WTC11 (cell line): ENCODE measurements at regions not wholly inside any gene's neighbourhood (a gene's known extent, or its start where the extent isn't known, plus 50 kb on each side); places are given as distances from the start of the nearest gene placed in this dataset.

ENCODE experiments used
- ATAC-seq: fragments of 200-7000 bp; cut with Tn5 transposase; 2 replicates; pipeline ENCODE4 v1.10.0; 2021; ENCODE audit warnings: mild to moderate bottlenecking, moderate library complexity
- CTCF ChIA-PET: fragments of 300-600 bp; sonication (Branson Sonifier 250); formaldehyde crosslinking; loops from one replicate; lab custom pipeline; 2021; ENCODE audit warnings: antibody characterized with exemption; lab: Charles Lee
- POLR2A ChIA-PET: fragments of 350-600 bp; sonication (Branson Sonifier 250); formaldehyde crosslinking; loops from one replicate; lab custom pipeline; 2021; ENCODE audit warnings: antibody characterized with exemption; lab: Charles Lee
- DNase-seq: peaks from one replicate; pipeline ENCODE4 v3.0.0; 2021; ENCODE audit warnings: low spot score
- H3K27ac Mint-ChIP-seq: 2 replicates; pipeline ENCODE4 v1.8.0; 2021; ENCODE audit warnings: mixed read lengths
- H3K27me3 Mint-ChIP-seq: 2 replicates; pipeline ENCODE4 v1.8.0; 2021; ENCODE audit warnings: low read depth, mild to moderate bottlenecking, moderate library complexity, mixed read lengths
- H3K36me3 Mint-ChIP-seq: 2 replicates; pipeline ENCODE4 v1.8.0; 2021; ENCODE audit warnings: mixed read lengths
- H3K4me1 Mint-ChIP-seq: 2 replicates; pipeline ENCODE4 v1.8.0; 2022; ENCODE audit warnings: mixed read lengths
- H3K4me3 Mint-ChIP-seq: 2 replicates; pipeline ENCODE4 v1.8.0; 2021; ENCODE audit warnings: mild to moderate bottlenecking, moderate library complexity, mixed read lengths
- H3K9me3 Mint-ChIP-seq: 2 replicates; pipeline ENCODE4 v1.8.0; 2021; ENCODE audit warnings: mixed read lengths
- ATF6 ChIP-seq: sonication (generic); formaldehyde crosslinking; IDR thresholded peaks from 2 replicates; pipeline ENCODE4 v1.8.1; 2023; ENCODE audit warnings: mild to moderate bottlenecking, missing genetic modification reagents
- CDX4 ChIP-seq: fragments of 250-450 bp; sonication (Bioruptor Pico); IDR thresholded peaks from 2 replicates; pipeline ENCODE4 v1.9.0; 2021; ENCODE audit warnings: moderate library complexity, mild to moderate bottlenecking, inconsistent platforms, borderline replicate concordance
- CREB1 ChIP-seq: sonication (generic); formaldehyde crosslinking; IDR thresholded peaks from 2 replicates; pipeline ENCODE4 v1.8.0; 2023; ENCODE audit warnings: mild to moderate bottlenecking, missing genetic modification reagents
- CREM ChIP-seq: sonication (generic); formaldehyde crosslinking; IDR thresholded peaks from 2 replicates; pipeline ENCODE4 v1.8.1; 2022; ENCODE audit warnings: mild to moderate bottlenecking, missing genetic modification reagents, moderate library complexity
- E2F1 ChIP-seq: sonication (generic); formaldehyde crosslinking; IDR thresholded peaks from 2 replicates; pipeline ENCODE4 v1.8.0; 2022; ENCODE audit warnings: mild to moderate bottlenecking, missing genetic modification reagents
- ELF4 ChIP-seq: sonication (generic); formaldehyde crosslinking; IDR thresholded peaks from 2 replicates; pipeline ENCODE4 v1.8.1; 2022; ENCODE audit warnings: low read depth, mild to moderate bottlenecking, moderate library complexity, missing genetic modification reagents
- EMX1 ChIP-seq: fragments of 250-450 bp; sonication (Bioruptor Pico); IDR thresholded peaks from 2 replicates; pipeline ENCODE4 v1.8.0; 2021; ENCODE audit warnings: mild to moderate bottlenecking
- GRHL2 ChIP-seq: fragments of 250-450 bp; sonication (Bioruptor Pico); IDR thresholded peaks from 2 replicates; pipeline ENCODE4 v1.8.0; 2022; ENCODE audit warnings: mild to moderate bottlenecking, moderate library complexity; ENCODE audit not compliant: insufficient replicate concordance, severe bottlenecking
- HMGA2 ChIP-seq: fragments of 250-450 bp; sonication (Bioruptor Pico); IDR thresholded peaks from 2 replicates; pipeline ENCODE4 v1.4.0; 2021; ENCODE audit warnings: mild to moderate bottlenecking, moderate library complexity
- JUN ChIP-seq: sonication (generic); formaldehyde crosslinking; IDR thresholded peaks from 2 replicates; pipeline ENCODE4 v1.8.0; 2023; ENCODE audit warnings: mild to moderate bottlenecking, missing genetic modification reagents
- KAT7 ChIP-seq: sonication (generic); formaldehyde crosslinking; IDR thresholded peaks from 2 replicates; pipeline ENCODE4 v1.8.1; 2023; ENCODE audit warnings: missing genetic modification reagents, mild to moderate bottlenecking, borderline replicate concordance
- MLX ChIP-seq: sonication (generic); formaldehyde crosslinking; IDR thresholded peaks from 2 replicates; pipeline ENCODE4 v1.8.1; 2023; ENCODE audit warnings: mild to moderate bottlenecking, missing genetic modification reagents, moderate library complexity
- NR2C2 ChIP-seq: sonication (generic); formaldehyde crosslinking; IDR thresholded peaks from 2 replicates; pipeline ENCODE4 v1.8.0; 2022; ENCODE audit warnings: mild to moderate bottlenecking, missing genetic modification reagents
- OVOL2 ChIP-seq: fragments of 250-450 bp; sonication (Bioruptor Pico); IDR thresholded peaks from 2 replicates; pipeline ENCODE4 v1.9.0; 2021; ENCODE audit warnings: mild to moderate bottlenecking, borderline replicate concordance
- PREB ChIP-seq: sonication (generic); formaldehyde crosslinking; IDR thresholded peaks from 2 replicates; pipeline ENCODE4 v1.8.1; 2022; ENCODE audit warnings: mild to moderate bottlenecking, missing genetic modification reagents, moderate library complexity, borderline replicate concordance
- PRRX2 ChIP-seq: fragments of 250-450 bp; sonication (Bioruptor Pico); IDR thresholded peaks from 2 replicates; pipeline ENCODE4 v1.8.0; 2021; ENCODE audit warnings: mild to moderate bottlenecking
- TP53 ChIP-seq: sonication (generic); formaldehyde crosslinking; IDR thresholded peaks from 2 replicates; pipeline ENCODE4 v1.8.1; 2023; ENCODE audit warnings: mild to moderate bottlenecking, missing genetic modification reagents
- ZBTB21 ChIP-seq: sonication (generic); formaldehyde crosslinking; IDR thresholded peaks from 2 replicates; pipeline ENCODE4 v1.8.1; 2023; ENCODE audit warnings: mild to moderate bottlenecking, missing genetic modification reagents, borderline replicate concordance
- ZNF138 ChIP-seq: sonication (generic); formaldehyde crosslinking; conservative IDR thresholded peaks from 2 replicates; pipeline ENCODE4 v1.8.1; 2022; ENCODE audit warnings: mild to moderate bottlenecking, moderate library complexity, missing genetic modification reagents
- ZNF423 ChIP-seq: fragments of 250-450 bp; sonication (Bioruptor Pico); IDR thresholded peaks from 2 replicates; pipeline ENCODE4 v2.1.2; 2022; ENCODE audit warnings: mild to moderate bottlenecking, moderate library complexity

GRCh38 chr4:124869961-124870495, 157.5 kb upstream of the ANKRD50 start:
- Mint-ChIP-seq H3K36me3 (peaks cover 3% of the 10 kb centered on the region; the same call in 1 of the 2 replicates), H3K4me1 (peaks cover 30% of the 10 kb centered on the region), H3K27ac (no peak overlapping the region), H3K27me3 (peaks cover 3% of the 10 kb centered on the region), H3K4me3 (no peak overlapping the region), H3K9me3 (0 out of 2 replicates have a peak, but pooled peaks cover 3% of the 10 kb centered on the region)
- no peak for ATAC-seq
- ChIA-PET CTCF (no interaction called here), POLR2A (no interaction called here)
- DNase-seq, result no peak
- no peak for TF ChIP-seq TP53 (CRISPR knock-in tag)
- no peak for TF ChIP-seq CDX4 (CRISPR knock-in tag)
- TF ChIP-seq OVOL2 (CRISPR knock-in tag), result no peak
- no peak for TF ChIP-seq ATF6 (CRISPR knock-in tag)
- TF ChIP-seq JUN (CRISPR knock-in tag), result no peak
- TF ChIP-seq ZBTB21 (CRISPR knock-in tag), result no peak
- TF ChIP-seq CREB1 (CRISPR knock-in tag), result no peak
- no peak for TF ChIP-seq NR2C2 (CRISPR knock-in tag)
- no peak for TF ChIP-seq GRHL2 (CRISPR knock-in tag)
- TF ChIP-seq E2F1 (CRISPR knock-in tag), result no peak
- TF ChIP-seq ELF4, result no peak

- H3K4me3 Mint-ChIP-seq, result no peak overlapping the region
- DNase-seq (no peak), ATAC-seq (no peak)
- ChIA-PET CTCF (no interaction called here), POLR2A (no interaction called here)
- no peak overlapping the region for H3K27ac Mint-ChIP-seq
- no peaks in the 10 kb centered on the region for H3K27me3 Mint-ChIP-seq
- TF ChIP-seq PRRX2 (CRISPR knock-in tag), result no peak
- no peak for TF ChIP-seq MLX (CRISPR knock-in tag)
- no peak for TF ChIP-seq KAT7 (CRISPR knock-in tag)
- no peak for TF ChIP-seq CREM (CRISPR knock-in tag)
- TF ChIP-seq ZNF423 (CRISPR knock-in tag), result no peak
- no peak for TF ChIP-seq HMGA2 (CRISPR knock-in tag)
- no peak for TF ChIP-seq ZNF138 (CRISPR knock-in tag)
- TF ChIP-seq PREB, result no peak
- TF ChIP-seq EMX1, result no peak
- H3K4me1 Mint-ChIP-seq, result peaks cover 16% of the 10 kb centered on the region
- peaks cover 3% of the 10 kb centered on the region; the same call in 1 of the 2 replicates for H3K36me3 Mint-ChIP-seq
- H3K9me3 Mint-ChIP-seq, result peaks cover 11% of the 10 kb centered on the region
Measured at GRCh38 chr4:124868495-124868894, 156.0 kb upstream of the ANKRD50 start.
